ENCODE measurements at regions not wholly inside any gene's neighbourhood (a gene's known extent, or its start where the extent isn't known, plus 50 kb on each side); places are given as distances from the start of the nearest gene placed in this dataset.

DNA sequence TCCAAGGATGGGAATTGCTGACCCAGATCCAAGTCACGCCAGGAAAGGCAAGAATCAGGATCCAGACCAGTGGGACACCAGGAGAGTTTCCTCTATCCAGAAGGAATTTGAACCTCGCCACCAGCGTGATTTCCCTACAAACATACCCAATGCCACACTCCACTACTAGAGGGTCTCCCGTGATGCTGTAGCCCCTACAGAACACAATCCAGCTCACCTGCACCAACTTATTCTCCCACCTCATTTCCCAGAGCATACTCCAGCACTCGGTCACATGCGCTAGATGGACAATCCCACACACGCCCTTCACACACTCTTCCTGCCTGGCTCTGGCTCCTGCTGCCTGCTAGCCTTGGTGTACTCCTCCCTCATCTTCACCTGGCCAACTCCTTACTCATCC, 142.1 kb upstream of the PDE1C start:
- TF ChIP-seq EZH2 (IDR thresholded peaks at IDR 0.05; ENCODE audit: low read length, unreplicated experiment) (no peak), EZH2phosphoT487 (IDR thresholded peaks at IDR 0.05; ENCODE audit: borderline replicate concordance, low read length) (no peak)
- TF ChIP-seq, protein P1, sequence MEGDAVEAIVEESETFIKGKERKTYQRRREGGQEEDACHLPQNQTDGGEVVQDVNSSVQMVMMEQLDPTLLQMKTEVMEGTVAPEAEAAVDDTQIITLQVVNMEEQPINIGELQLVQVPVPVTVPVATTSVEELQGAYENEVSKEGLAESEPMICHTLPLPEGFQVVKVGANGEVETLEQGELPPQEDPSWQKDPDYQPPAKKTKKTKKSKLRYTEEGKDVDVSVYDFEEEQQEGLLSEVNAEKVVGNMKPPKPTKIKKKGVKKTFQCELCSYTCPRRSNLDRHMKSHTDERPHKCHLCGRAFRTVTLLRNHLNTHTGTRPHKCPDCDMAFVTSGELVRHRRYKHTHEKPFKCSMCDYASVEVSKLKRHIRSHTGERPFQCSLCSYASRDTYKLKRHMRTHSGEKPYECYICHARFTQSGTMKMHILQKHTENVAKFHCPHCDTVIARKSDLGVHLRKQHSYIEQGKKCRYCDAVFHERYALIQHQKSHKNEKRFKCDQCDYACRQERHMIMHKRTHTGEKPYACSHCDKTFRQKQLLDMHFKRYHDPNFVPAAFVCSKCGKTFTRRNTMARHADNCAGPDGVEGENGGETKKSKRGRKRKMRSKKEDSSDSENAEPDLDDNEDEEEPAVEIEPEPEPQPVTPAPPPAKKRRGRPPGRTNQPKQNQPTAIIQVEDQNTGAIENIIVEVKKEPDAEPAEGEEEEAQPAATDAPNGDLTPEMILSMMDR (conservative IDR thresholded peaks at IDR 0.05; ENCODE audit: low read depth, low read length) = no peak

Data from PC-3 (cell line).